Psoas muscle (tissue), 7 donors: ENCODE measurements at regions not wholly inside any gene's neighbourhood (a gene's known extent, or its start where the extent isn't known, plus 50 kb on each side); places are given as distances from the start of the nearest gene placed in this dataset.
A peak's percentile ranks its signal among the peaks of the same experiment; 100 is the strongest.
"Not testable (repeated sequence)": the region's sequence is repeated elsewhere in the genome, so short reads cannot be mapped to it uniquely, and the experiment has no call there.

Experiments
- ATAC-seq, 4 donors: fragments of 200-7000 bp; cut with Tn5 transposase; one replicate each; pipeline ENCODE4 v1.9.1; 2020; ENCODE audit warnings: moderate library complexity in 3 of 4, mild to moderate bottlenecking in 2 of 4
- DNase-seq, 2 donors: peaks; one replicate each; pipeline ENCODE4 v3.0.0-alpha.2; 2020
- H3K27ac ChIP-seq: fragments of 200-600 bp; one replicate; pipeline ENCODE4 v1.8.0; 2022
- H3K27me3 ChIP-seq, 3 donors: fragments of 200-600 bp in 1 of 3; one replicate each; pipeline versions ENCODE4 v1.6.1 to v1.8.0; 2013 to 2022; ENCODE audit warnings: low read length in 2 of 3, mild to moderate bottlenecking in 2 of 3, moderate library complexity in 1 of 3; ENCODE audit not compliant: insufficient read depth in 3 of 3
- H3K36me3 ChIP-seq, 2 donors: fragments of 200-600 bp in 1 of 2; one replicate each; pipeline versions ENCODE4 v1.6.1 to v1.8.0; 2013 to 2022; ENCODE audit warnings: low read depth in 1 of 2, mild to moderate bottlenecking in 1 of 2, moderate library complexity in 1 of 2; ENCODE audit not compliant: insufficient read depth in 1 of 2
- H3K4me1 ChIP-seq: fragments of 200-600 bp; one replicate; pipeline ENCODE4 v1.8.0; 2022
- H3K4me3 ChIP-seq: fragments of 200-600 bp; one replicate; pipeline ENCODE4 v1.8.0; 2022; ENCODE audit warnings: mild to moderate bottlenecking
- H3K9me3 ChIP-seq: fragments of 200-600 bp; one replicate; pipeline ENCODE4 v1.8.0; 2022
- WGBS, 3 donors: extraction: QIAGEN DNeasy Blood & Tissue Kit; methylation state at CpG; one replicate each; pipeline versions ENCODE4 v1.1.6 to v1.1.7; 2013; 5-methylcytosine and 5-hydroxymethylcytosine counted together
- intact Hi-C, 2 donors: fragments of 100-400 bp; cut with DNase I; formaldehyde crosslinking; loops; one replicate each; pipeline versions ENCODE4 v1.11.0 to v1.14.2; 2022
- TF ChIP-seq, protein P1 (sequence below): fragments of 200-600 bp; IDR thresholded peaks from one replicate; pipeline ENCODE4 v1.8.0; 2022; ENCODE audit warnings: antibody characterized with exemption
- donor health status: healthy with polysubstance abuse.
- donor health status: DM: no; HTN: no; CAD: no; lungs with moderate emphysema.
- donor health status: Bipolar disorder and iron deficiency.
- donor health status: healthy.
- donor health status: DM: yes; HTN: yes; CAD: no.
- donor health status: DM: no; HTN: no; CAD: no.
- donor health status: DM: yes; HTN: yes; CAD: no.

DNA sequence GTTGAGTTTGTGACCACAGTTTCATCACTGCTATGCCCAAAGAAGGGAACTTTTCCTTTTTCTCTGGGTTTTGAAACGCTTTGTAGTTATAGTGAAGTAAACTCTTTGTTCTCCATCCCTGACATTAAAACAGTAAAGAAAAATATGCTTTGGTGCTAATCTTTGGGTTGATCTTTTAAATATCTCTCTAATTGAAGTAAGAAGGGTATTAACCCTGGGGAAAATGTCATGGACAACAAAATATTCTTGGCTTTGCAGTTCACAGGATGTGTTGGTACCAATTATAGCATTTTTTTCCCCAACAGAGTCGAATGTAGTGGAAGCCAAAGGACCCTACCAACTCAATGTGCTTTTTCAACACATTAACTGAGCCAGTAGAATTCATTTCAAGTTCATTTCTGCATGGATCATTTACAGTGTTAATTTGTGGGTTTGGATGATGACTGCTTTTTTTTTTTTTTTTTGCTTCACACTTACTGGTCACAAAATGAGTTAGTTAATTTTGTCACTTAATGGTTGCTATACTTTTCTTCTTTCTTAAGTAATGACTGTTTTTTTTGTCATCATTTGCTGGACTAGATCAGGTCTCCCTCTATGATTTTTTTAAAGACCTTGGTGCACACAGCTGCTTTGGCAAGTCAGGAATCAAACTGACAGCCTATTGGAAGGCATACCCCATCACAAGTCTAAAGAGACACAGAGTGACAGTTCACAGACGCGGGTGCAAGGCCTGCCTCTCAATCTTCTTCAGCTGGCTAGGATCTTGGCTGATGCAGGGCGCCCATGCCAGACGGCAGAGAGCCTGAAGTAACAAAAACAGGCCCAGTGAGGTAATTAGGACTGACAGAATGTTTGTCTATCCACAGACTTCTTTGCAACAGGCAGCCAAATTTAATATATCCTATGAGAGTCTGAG is 98.8 kb upstream of the MMADHC start:
- intact Hi-C loops = loop anchor here in 1 of 2 donors (5.0 kb wide), 1 partner anchor 89 kb away; no protein-coding TSS in a partner anchor
- Histone ChIP-seq H3K9me3 (no peaks in the 10 kb centered on the region), H3K27me3 (no peaks in the 10 kb centered on the region), H3K4me1 (peaks cover 4% of the 10 kb centered on the region), H3K36me3 (no peaks in the 10 kb centered on the region), H3K4me3 (no peak overlapping the region), H3K27ac (peak overlapping the region; percentile 28)
- WGBS, 3 donors = 22 to 36% (median 28%) methylated on average over 6 of the region's 6 CpGs
- peak; percentile 86 to 97 (median 91) for ATAC-seq
- DNase-seq = peak; percentile 27 to 69
- TF ChIP-seq, protein P1, sequence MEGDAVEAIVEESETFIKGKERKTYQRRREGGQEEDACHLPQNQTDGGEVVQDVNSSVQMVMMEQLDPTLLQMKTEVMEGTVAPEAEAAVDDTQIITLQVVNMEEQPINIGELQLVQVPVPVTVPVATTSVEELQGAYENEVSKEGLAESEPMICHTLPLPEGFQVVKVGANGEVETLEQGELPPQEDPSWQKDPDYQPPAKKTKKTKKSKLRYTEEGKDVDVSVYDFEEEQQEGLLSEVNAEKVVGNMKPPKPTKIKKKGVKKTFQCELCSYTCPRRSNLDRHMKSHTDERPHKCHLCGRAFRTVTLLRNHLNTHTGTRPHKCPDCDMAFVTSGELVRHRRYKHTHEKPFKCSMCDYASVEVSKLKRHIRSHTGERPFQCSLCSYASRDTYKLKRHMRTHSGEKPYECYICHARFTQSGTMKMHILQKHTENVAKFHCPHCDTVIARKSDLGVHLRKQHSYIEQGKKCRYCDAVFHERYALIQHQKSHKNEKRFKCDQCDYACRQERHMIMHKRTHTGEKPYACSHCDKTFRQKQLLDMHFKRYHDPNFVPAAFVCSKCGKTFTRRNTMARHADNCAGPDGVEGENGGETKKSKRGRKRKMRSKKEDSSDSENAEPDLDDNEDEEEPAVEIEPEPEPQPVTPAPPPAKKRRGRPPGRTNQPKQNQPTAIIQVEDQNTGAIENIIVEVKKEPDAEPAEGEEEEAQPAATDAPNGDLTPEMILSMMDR = no peak

DNA sequence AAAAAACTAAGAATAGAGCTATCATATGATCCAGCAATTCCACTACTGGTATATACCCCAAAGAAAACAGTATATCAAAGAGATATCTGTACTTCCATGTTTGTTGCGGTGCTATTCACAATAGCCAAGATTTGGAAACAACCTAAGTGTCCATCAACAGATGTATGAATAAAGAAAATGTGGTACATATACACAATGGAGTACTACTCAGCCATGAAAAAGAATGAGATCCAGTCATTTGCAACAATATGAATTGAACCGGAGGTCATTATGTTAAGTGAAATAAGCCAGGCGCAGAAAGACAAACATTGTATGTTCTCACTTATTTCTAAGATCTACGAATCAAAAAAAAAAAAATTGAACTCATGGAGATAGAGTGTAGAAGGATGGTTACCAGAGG is 97.8 kb upstream of the MMADHC start:
- intact Hi-C loops = loop anchor here in 1 of 2 donors (5.0 kb wide), 1 partner anchor 88 kb away; no protein-coding TSS in a partner anchor
- H3K4me3 ChIP-seq, ATAC-seq, H3K27ac ChIP-seq, H3K4me1 ChIP-seq, H3K36me3 ChIP-seq, H3K9me3 ChIP-seq, H3K27me3 ChIP-seq, DNase-seq: not testable (repeated sequence)
- WGBS, 3 donors = 86 to 99% (median 97%) methylated on average over 4 of the region's 4 CpGs

DNA sequence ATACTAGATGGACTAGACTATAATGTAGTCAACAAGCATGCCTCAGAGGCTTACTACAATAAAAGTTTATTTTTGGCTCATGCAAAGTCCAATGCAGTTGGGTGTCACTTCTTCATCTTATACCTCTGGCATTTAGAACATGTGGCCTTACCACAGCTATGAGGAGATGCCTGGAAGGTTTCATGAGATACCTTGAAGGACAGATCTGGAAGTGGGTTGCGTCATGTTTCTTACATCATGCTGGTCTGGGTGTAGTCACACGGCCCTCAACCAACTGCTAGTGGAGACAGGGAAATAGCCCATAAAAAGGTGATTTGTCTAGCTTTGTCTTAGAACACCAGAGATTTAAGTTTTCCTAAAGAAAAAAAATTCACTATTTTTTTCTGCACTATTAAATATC is 91.7 kb upstream of the MMADHC start:
- H3K27me3 ChIP-seq = no peaks in the 10 kb centered on the region
- 55 to 85% (median 69%) methylated on average over 2 of the region's 2 CpGs for WGBS, 3 donors
- ATAC-seq = peak in 3 of 4 donors; percentile 27 to 67 (median 51)
- H3K9me3 ChIP-seq = no peaks in the 10 kb centered on the region
- H3K4me1 ChIP-seq = no peaks in the 10 kb centered on the region
- H3K36me3 ChIP-seq = no peaks in the 10 kb centered on the region
- TF ChIP-seq, protein P1 = no peak
- H3K4me3 ChIP-seq = no peak overlapping the region
- DNase-seq = no peak
- H3K27ac ChIP-seq = no peak overlapping the region
- intact Hi-C loops = no loop called here

DNA sequence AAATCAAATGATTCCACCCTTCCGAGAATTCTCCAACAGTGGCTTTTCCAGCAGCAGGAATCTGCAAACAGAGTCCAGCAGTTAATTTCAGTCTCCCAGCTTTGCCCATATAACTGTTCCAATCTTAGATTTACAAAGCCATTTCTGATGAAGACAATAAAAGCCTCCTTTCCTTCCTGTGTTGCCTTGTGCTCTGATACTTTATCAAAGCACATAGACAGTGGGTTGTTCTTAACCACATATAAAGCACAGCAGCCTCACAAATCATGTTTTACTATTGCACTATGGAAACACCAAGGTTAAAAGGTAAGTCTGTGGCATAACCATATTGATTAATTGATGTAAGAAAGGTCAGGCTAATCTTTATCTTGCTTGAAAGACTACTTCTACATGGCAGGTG is 89.8 kb upstream of the MMADHC start:
- no peaks in the 10 kb centered on the region for H3K4me1 ChIP-seq
- ATAC-seq (no peak), DNase-seq (no peak)
- H3K9me3 ChIP-seq = no peaks in the 10 kb centered on the region
- H3K27me3 ChIP-seq = no peaks in the 10 kb centered on the region
- H3K36me3 ChIP-seq = no peaks in the 10 kb centered on the region
- WGBS, 3 donors = 91 to 93% (median 92%) methylated on average over 1 of the region's 1 CpG
- H3K27ac ChIP-seq = no peak overlapping the region
- TF ChIP-seq, protein P1 = no peak
- intact Hi-C loops = no loop called here
- no peak overlapping the region for H3K4me3 ChIP-seq

DNA sequence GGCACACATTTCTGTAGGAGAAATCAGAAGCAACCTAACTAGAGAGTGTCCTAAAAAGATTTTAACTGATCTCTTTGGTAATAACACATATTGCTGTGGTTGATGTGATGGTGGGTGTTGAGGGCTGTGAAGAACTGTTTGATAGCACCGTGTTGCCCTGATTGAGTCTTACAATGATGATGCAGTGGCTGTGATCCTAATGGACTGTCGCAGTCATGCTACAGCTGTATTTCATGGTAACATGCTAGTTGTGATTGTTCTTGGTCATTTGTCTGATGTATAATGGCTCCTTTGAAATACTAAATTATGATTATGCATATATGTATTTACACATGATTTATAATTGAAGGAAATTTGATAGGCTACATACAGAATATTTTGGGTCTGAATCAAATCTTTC is 82.5 kb upstream of the MMADHC start:
- WGBS, 3 donors = 61 to 78% (median 63%) methylated on average over 2 of the region's 2 CpGs
- no peaks in the 10 kb centered on the region for H3K4me1 ChIP-seq
- no peaks in the 10 kb centered on the region for H3K9me3 ChIP-seq
- no peaks in the 10 kb centered on the region for H3K27me3 ChIP-seq
- TF ChIP-seq, protein P1 = no peak
- DNase-seq (no peak), ATAC-seq (no peak)
- H3K4me3 ChIP-seq = no peak overlapping the region
- H3K36me3 ChIP-seq = no peaks in the 10 kb centered on the region
- intact Hi-C loops = no loop called here
- no peak overlapping the region for H3K27ac ChIP-seq
